Urinary bladder (tissue), 3 donors: ENCODE measurements at regions not wholly inside any gene's neighbourhood (a gene's known extent, or its start where the extent isn't known, plus 50 kb on each side); places are given as distances from the start of the nearest gene placed in this dataset.

Experiments
- DNase-seq: peaks from one replicate; pipeline ENCODE4 v3.0.0-alpha.2; 2015; ENCODE audit errors: extremely low spot score
- H3K27ac ChIP-seq: one replicate; pipeline ENCODE4 v1.5.1; 2013; ENCODE audit warnings: low read depth, mild to moderate bottlenecking, moderate library complexity
- H3K36me3 ChIP-seq: one replicate; pipeline ENCODE4 v1.6.1; 2013; ENCODE audit warnings: mild to moderate bottlenecking, moderate library complexity; ENCODE audit not compliant: insufficient read depth
- H3K4me1 ChIP-seq: one replicate; pipeline ENCODE4 v1.6.1; 2013; ENCODE audit warnings: mild to moderate bottlenecking, moderate library complexity; ENCODE audit not compliant: insufficient read depth
- H3K4me3 ChIP-seq: one replicate; pipeline ENCODE4 v1.5.1; 2013; ENCODE audit warnings: low read depth, low read length
- WGBS: extraction: QIAGEN DNeasy Blood & Tissue Kit; methylation state at CpG from one replicate; pipeline ENCODE4 v1.1.7; 2013; 5-methylcytosine and 5-hydroxymethylcytosine counted together
- donor health status: healthy with polysubstance abuse.
- donor health status: healthy.

- H3K27ac ChIP-seq: no peak overlapping the region
- WGBS: 84% methylated on average over 5 of the region's 5 CpGs
- no peak overlapping the region for H3K4me3 ChIP-seq
- no peaks in the 10 kb centered on the region for H3K36me3 ChIP-seq
- H3K4me1 ChIP-seq: no peaks in the 10 kb centered on the region
- DNase-seq: no peak
These were observed 321.2 kb downstream of the DCDC2C start for GRCh38 chr2:4024605-4025004.

GRCh38 chr2:4029081-4029480, 325.7 kb downstream of the DCDC2C start:
- no peak for DNase-seq
- no peaks in the 10 kb centered on the region for H3K4me1 ChIP-seq
- H3K27ac ChIP-seq: no peak overlapping the region
- no peak overlapping the region for H3K4me3 ChIP-seq
- no peaks in the 10 kb centered on the region for H3K36me3 ChIP-seq
- WGBS: 50% methylated on average over 2 of the region's 2 CpGs

GRCh38 chr2:4039896-4040295, 336.5 kb downstream of the DCDC2C start:
- Histone ChIP-seq H3K4me1 (no peaks in the 10 kb centered on the region), H3K36me3 (no peaks in the 10 kb centered on the region), H3K4me3 (no peak overlapping the region), H3K27ac (no peak overlapping the region)
- no peak for DNase-seq
- 66% methylated on average over 7 of the region's 7 CpGs for WGBS

- no peak for DNase-seq
- Histone ChIP-seq H3K4me3 (no peak overlapping the region), H3K27ac (no peak overlapping the region), H3K4me1 (no peaks in the 10 kb centered on the region), H3K36me3 (no peaks in the 10 kb centered on the region)
- 73% methylated on average over 9 of the region's 9 CpGs for WGBS
These were observed 344.9 kb downstream of the DCDC2C start for GRCh38 chr2:4047961-4048891.

GRCh38 chr2:4049463-4049862, 346.1 kb downstream of the DCDC2C start:
- H3K27ac ChIP-seq: no peak overlapping the region
- H3K4me3 ChIP-seq: no peak overlapping the region
- no peak for DNase-seq
- 71% methylated on average over 3 of the region's 3 CpGs for WGBS
- H3K4me1 ChIP-seq: no peaks in the 10 kb centered on the region
- H3K36me3 ChIP-seq: no peaks in the 10 kb centered on the region

GRCh38 chr2:4053769-4054493, 350.6 kb downstream of the DCDC2C start:
- H3K27ac ChIP-seq: no peak overlapping the region
- DNase-seq: no peak
- no peak overlapping the region for H3K4me3 ChIP-seq
- WGBS: 53% methylated on average over 7 of the region's 7 CpGs
- H3K36me3 ChIP-seq: no peaks in the 10 kb centered on the region
- no peaks in the 10 kb centered on the region for H3K4me1 ChIP-seq

- no peaks in the 10 kb centered on the region for H3K36me3 ChIP-seq
- H3K27ac ChIP-seq: no peak overlapping the region
- no peaks in the 10 kb centered on the region for H3K4me1 ChIP-seq
- 83% methylated on average over 4 of the region's 4 CpGs for WGBS
- no peak for DNase-seq
- no peak overlapping the region for H3K4me3 ChIP-seq
These were observed 362.8 kb downstream of the DCDC2C start for GRCh38 chr2:4066217-4066616.

- 60% methylated on average over 11 of the region's 11 CpGs for WGBS
- no peaks in the 10 kb centered on the region for H3K36me3 ChIP-seq
- H3K27ac ChIP-seq: no peak overlapping the region
- no peak for DNase-seq
- no peaks in the 10 kb centered on the region for H3K4me1 ChIP-seq
- no peak overlapping the region for H3K4me3 ChIP-seq
These were observed 369.7 kb downstream of the DCDC2C start for GRCh38 chr2:4073026-4073569.

- WGBS: 36% methylated on average over 3 of the region's 3 CpGs
- Histone ChIP-seq H3K4me1 (no peaks in the 10 kb centered on the region), H3K27ac (no peak overlapping the region), H3K36me3 (no peaks in the 10 kb centered on the region), H3K4me3 (no peak overlapping the region)
- DNase-seq: peak; percentile 4
These were observed 373.6 kb downstream of the DCDC2C start for GRCh38 chr2:4077017-4077416.

GRCh38 chr2:4085186-4085585, 381.8 kb downstream of the DCDC2C start:
- Histone ChIP-seq H3K4me1 (no peaks in the 10 kb centered on the region), H3K36me3 (no peaks in the 10 kb centered on the region), H3K4me3 (no peak overlapping the region), H3K27ac (no peak overlapping the region)
- no peak for DNase-seq
- 46% methylated on average over 7 of the region's 7 CpGs for WGBS

- H3K4me3 ChIP-seq: no peak overlapping the region
- DNase-seq: no peak
- no peaks in the 10 kb centered on the region for H3K36me3 ChIP-seq
- no peak overlapping the region for H3K27ac ChIP-seq
- 45% methylated on average over 14 of the region's 14 CpGs for WGBS
- H3K4me1 ChIP-seq: no peaks in the 10 kb centered on the region
These were observed 387.6 kb downstream of the DCDC2C start for GRCh38 chr2:4090668-4091630.

GRCh38 chr2:4091869-4092268, 388.5 kb downstream of the DCDC2C start:
- WGBS: 91% methylated on average over 3 of the region's 3 CpGs
- H3K36me3 ChIP-seq: no peaks in the 10 kb centered on the region
- H3K4me1 ChIP-seq: no peaks in the 10 kb centered on the region
- DNase-seq: no peak
- H3K4me3 ChIP-seq: no peak overlapping the region
- H3K27ac ChIP-seq: no peak overlapping the region

- WGBS: 91% methylated on average over 8 of the region's 8 CpGs
- no peak overlapping the region for H3K4me3 ChIP-seq
These were observed 391.4 kb downstream of the DCDC2C start for GRCh38 chr2:4094743-4095142.

More at GRCh38 chr2:4094743-4095142, 391.4 kb downstream of the DCDC2C start:
- no peak for DNase-seq
- no peaks in the 10 kb centered on the region for H3K4me1 ChIP-seq
- H3K27ac ChIP-seq: no peak overlapping the region
- no peaks in the 10 kb centered on the region for H3K36me3 ChIP-seq
